ENCODE measurements at regions not wholly inside any gene's neighbourhood (a gene's known extent, or its start where the extent isn't known, plus 50 kb on each side); places are given as distances from the start of the nearest gene placed in this dataset.

DNA sequence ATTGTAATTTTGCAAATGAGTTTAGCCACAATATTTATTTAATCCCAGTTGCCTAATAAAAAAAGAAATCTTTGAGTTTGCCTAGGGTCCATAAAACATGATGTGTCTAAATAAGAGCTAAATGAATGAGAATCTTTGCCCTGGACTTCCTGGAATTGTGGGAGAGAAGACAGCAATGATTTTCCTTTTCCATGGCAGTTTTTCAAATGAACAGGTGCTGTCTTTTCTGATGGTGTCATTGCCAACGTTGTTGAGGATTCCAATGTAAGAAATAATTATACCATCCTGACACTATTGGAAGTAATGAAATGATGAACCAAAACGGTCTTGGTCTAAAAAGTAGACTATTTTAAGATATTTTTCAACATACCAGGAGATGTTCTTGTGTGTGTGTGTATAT lies 984.7 kb upstream of the CELF2 start:
- Mint-ChIP-seq H3K4me3 (ENCODE audit: unreplicated experiment) (no peak overlapping the region), H3K4me1 (ENCODE audit: low read depth, unreplicated experiment) (no peaks in the 10 kb centered on the region), H3K9me3 (ENCODE audit: unreplicated experiment) (no peaks in the 10 kb centered on the region), H3K27ac (ENCODE audit: unreplicated experiment) (no peak overlapping the region), H3K36me3 (ENCODE audit: low read depth, unreplicated experiment) (no peaks in the 10 kb centered on the region), H3K27me3 (ENCODE audit: low read depth, unreplicated experiment) (no peaks in the 10 kb centered on the region)
- H2AFZ ChIP-seq (ENCODE audit: low read depth, low read length) = no peak overlapping the region
- no peaks in the 10 kb centered on the region for H3K36me3 ChIP-seq (ENCODE audit: insufficient read depth, low read length)
- H3K4me3 ChIP-seq (ENCODE audit: insufficient read depth, low read depth, low read length) = no peak overlapping the region
- TF ChIP-seq EZH2 (IDR thresholded peaks at IDR 0.05; ENCODE audit: insufficient read depth, low read length) = no peak
- TF ChIP-seq, protein P1, sequence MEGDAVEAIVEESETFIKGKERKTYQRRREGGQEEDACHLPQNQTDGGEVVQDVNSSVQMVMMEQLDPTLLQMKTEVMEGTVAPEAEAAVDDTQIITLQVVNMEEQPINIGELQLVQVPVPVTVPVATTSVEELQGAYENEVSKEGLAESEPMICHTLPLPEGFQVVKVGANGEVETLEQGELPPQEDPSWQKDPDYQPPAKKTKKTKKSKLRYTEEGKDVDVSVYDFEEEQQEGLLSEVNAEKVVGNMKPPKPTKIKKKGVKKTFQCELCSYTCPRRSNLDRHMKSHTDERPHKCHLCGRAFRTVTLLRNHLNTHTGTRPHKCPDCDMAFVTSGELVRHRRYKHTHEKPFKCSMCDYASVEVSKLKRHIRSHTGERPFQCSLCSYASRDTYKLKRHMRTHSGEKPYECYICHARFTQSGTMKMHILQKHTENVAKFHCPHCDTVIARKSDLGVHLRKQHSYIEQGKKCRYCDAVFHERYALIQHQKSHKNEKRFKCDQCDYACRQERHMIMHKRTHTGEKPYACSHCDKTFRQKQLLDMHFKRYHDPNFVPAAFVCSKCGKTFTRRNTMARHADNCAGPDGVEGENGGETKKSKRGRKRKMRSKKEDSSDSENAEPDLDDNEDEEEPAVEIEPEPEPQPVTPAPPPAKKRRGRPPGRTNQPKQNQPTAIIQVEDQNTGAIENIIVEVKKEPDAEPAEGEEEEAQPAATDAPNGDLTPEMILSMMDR (IDR thresholded peaks at IDR 0.05; ENCODE audit: insufficient read depth, low read depth, low read length) = no peak
- H4K20me1 ChIP-seq (ENCODE audit: insufficient read depth, low read length) = no peaks in the 10 kb centered on the region
- no peaks in the 10 kb centered on the region for H3K4me1 ChIP-seq (ENCODE audit: insufficient read depth, low read length)
- no peaks in the 10 kb centered on the region for H3K27me3 ChIP-seq (ENCODE audit: insufficient read depth, low read length)
- no peak for FAIRE-seq
- H3K4me2 ChIP-seq (ENCODE audit: low read length) = no peak overlapping the region
- no peaks in the 10 kb centered on the region for H3K9me3 ChIP-seq (ENCODE audit: insufficient read depth, low read depth, low read length)
- no peak for DNase-seq (ENCODE audit: low read depth)
- no peak overlapping the region for H3K9ac ChIP-seq (ENCODE audit: low read length)
- no peak overlapping the region for H3K27ac ChIP-seq (ENCODE audit: low read depth, low read length)
- no peaks in the 10 kb centered on the region for H3K79me2 ChIP-seq (ENCODE audit: insufficient read depth, low read length)

DNA sequence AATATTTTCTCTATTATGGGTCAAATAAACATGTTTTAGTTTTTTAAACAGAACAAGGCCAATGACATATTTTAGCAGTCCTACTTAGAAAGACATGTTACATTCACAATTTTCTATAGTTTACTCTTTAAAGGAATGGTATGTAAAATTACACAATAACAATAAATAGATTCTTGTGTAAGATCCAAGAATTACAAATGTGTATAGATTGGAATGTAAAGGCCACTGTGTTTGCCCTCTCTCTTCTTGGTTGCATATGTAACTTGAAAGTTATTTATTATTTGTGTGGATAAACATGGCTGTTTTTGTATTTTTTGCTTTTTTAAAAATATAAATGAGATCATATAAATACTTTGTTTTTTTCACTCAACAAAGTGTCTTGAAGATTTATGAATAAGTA lies 979.3 kb upstream of the CELF2 start:
- H3K79me2 ChIP-seq (ENCODE audit: insufficient read depth, low read length) = no peaks in the 10 kb centered on the region
- Mint-ChIP-seq H3K4me3 (ENCODE audit: unreplicated experiment) (no peak overlapping the region), H3K9me3 (ENCODE audit: unreplicated experiment) (no peaks in the 10 kb centered on the region), H3K36me3 (ENCODE audit: low read depth, unreplicated experiment) (no peaks in the 10 kb centered on the region), H3K4me1 (ENCODE audit: low read depth, unreplicated experiment) (no peaks in the 10 kb centered on the region), H3K27me3 (ENCODE audit: low read depth, unreplicated experiment) (no peaks in the 10 kb centered on the region), H3K27ac (ENCODE audit: unreplicated experiment) (no peak overlapping the region)
- no peaks in the 10 kb centered on the region for H3K9me3 ChIP-seq (ENCODE audit: insufficient read depth, low read depth, low read length)
- FAIRE-seq (no peak), DNase-seq (ENCODE audit: low read depth) (no peak)
- no peak overlapping the region for H3K4me2 ChIP-seq (ENCODE audit: low read length)
- no peaks in the 10 kb centered on the region for H3K27me3 ChIP-seq (ENCODE audit: insufficient read depth, low read length)
- no peak overlapping the region for H3K27ac ChIP-seq (ENCODE audit: low read depth, low read length)
- H3K4me3 ChIP-seq (ENCODE audit: insufficient read depth, low read depth, low read length) = no peak overlapping the region
- no peak overlapping the region for H3K9ac ChIP-seq (ENCODE audit: low read length)
- no peaks in the 10 kb centered on the region for H4K20me1 ChIP-seq (ENCODE audit: insufficient read depth, low read length)
- H2AFZ ChIP-seq (ENCODE audit: low read depth, low read length) = no peak overlapping the region
- H3K36me3 ChIP-seq (ENCODE audit: insufficient read depth, low read length) = no peaks in the 10 kb centered on the region
- H3K4me1 ChIP-seq (ENCODE audit: insufficient read depth, low read length) = no peaks in the 10 kb centered on the region
- TF ChIP-seq EZH2 (IDR thresholded peaks at IDR 0.05; ENCODE audit: insufficient read depth, low read length) = no peak
- TF ChIP-seq, protein P1 (IDR thresholded peaks at IDR 0.05; ENCODE audit: insufficient read depth, low read depth, low read length) = no peak

DNA sequence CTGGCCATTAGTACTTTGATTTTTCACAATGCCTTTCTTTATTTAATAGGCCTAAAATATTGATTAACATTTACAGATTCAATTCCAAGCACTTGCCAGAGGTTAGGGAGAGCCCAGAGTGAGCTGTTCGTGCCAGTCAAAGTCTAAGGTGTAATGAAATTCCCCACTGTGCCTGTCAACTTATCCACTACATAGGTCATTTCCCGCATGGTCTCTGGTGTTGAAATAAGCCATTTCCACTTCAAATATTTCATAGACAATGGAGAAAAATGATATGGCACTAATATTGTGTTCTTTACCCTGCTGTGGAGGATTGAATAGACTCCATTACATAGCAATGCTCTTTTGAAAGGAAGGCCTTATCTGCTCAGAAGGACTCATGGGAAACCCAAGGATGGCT lies 978.1 kb upstream of the CELF2 start:
- no peaks in the 10 kb centered on the region for H3K27me3 ChIP-seq (ENCODE audit: insufficient read depth, low read length)
- H3K9ac ChIP-seq (ENCODE audit: low read length) = no peak overlapping the region
- H3K79me2 ChIP-seq (ENCODE audit: insufficient read depth, low read length) = no peaks in the 10 kb centered on the region
- FAIRE-seq (no peak), DNase-seq (ENCODE audit: low read depth) (no peak)
- no peaks in the 10 kb centered on the region for H3K36me3 Mint-ChIP-seq (ENCODE audit: low read depth, unreplicated experiment)
- no peaks in the 10 kb centered on the region for H3K27me3 Mint-ChIP-seq (ENCODE audit: low read depth, unreplicated experiment)
- no peaks in the 10 kb centered on the region for H3K9me3 ChIP-seq (ENCODE audit: insufficient read depth, low read depth, low read length)
- H3K27ac Mint-ChIP-seq (ENCODE audit: unreplicated experiment) = no peak overlapping the region
- H3K4me1 ChIP-seq (ENCODE audit: insufficient read depth, low read length) = no peaks in the 10 kb centered on the region
- TF ChIP-seq, protein P1 (IDR thresholded peaks at IDR 0.05; ENCODE audit: insufficient read depth, low read depth, low read length) = no peak
- no peak for TF ChIP-seq EZH2 (IDR thresholded peaks at IDR 0.05; ENCODE audit: insufficient read depth, low read length)
- no peaks in the 10 kb centered on the region for H4K20me1 ChIP-seq (ENCODE audit: insufficient read depth, low read length)
- H3K27ac ChIP-seq (ENCODE audit: low read depth, low read length) = no peak overlapping the region
- no peaks in the 10 kb centered on the region for H3K4me1 Mint-ChIP-seq (ENCODE audit: low read depth, unreplicated experiment)
- no peaks in the 10 kb centered on the region for H3K9me3 Mint-ChIP-seq (ENCODE audit: unreplicated experiment)
- no peak overlapping the region for H3K4me2 ChIP-seq (ENCODE audit: low read length)
- H3K36me3 ChIP-seq (ENCODE audit: insufficient read depth, low read length) = no peaks in the 10 kb centered on the region
- H3K4me3 Mint-ChIP-seq (ENCODE audit: unreplicated experiment) = no peak overlapping the region
- no peak overlapping the region for H3K4me3 ChIP-seq (ENCODE audit: insufficient read depth, low read depth, low read length)
- H2AFZ ChIP-seq (ENCODE audit: low read depth, low read length) = no peak overlapping the region
